IPS DF 19.7 (cell line): ENCODE measurements at regions not wholly inside any gene's neighbourhood (a gene's known extent, or its start where the extent isn't known, plus 50 kb on each side); places are given as distances from the start of the nearest gene placed in this dataset.

ENCODE experiments used
- DNase-seq: peaks from one replicate; pipeline ENCODE4 v3.0.0-alpha.2; 2013; ENCODE audit warnings: low read depth, low spot score

DNA sequence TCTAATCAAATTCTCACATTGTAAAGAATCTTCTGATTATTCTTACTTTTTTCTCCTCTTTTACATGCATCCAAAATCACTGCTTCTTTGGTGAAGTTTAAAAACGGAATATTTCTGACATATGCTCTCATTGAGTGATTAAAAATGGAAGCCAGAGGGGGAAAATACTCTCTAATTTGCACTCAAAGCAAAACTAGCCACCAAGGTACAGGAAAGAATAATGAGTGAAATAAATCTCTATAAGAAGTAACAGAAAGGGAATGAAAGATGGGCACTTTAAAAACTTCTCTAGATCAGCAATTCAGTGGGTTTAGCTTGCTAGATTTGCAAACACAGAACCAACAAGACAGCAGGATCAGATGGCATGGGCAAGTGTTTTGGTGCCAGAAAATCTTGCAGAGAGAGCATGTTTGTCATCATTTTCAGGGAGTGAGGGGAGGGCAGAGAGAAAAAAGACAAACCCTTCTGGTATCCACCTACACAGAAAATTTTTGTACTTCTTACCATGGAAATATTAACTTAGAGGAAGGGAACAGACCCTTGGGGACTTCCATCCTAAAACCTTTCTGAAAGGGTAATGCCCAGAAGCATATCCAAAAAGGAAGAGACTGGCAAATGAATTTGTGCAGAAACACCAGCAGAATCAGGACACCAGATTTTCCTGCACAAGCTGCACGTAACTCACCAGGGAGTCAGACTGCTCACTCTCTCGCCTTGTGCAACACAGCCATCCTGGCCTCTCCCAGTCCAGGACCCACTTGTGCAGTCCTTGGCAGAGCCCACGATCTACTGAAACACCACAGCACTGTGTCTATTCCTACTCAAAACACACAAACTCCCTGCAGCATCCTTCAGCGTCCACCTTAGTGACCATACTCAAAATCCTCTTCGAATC is 270.2 kb upstream of the PRDM1 start:
- no peak for DNase-seq

DNA sequence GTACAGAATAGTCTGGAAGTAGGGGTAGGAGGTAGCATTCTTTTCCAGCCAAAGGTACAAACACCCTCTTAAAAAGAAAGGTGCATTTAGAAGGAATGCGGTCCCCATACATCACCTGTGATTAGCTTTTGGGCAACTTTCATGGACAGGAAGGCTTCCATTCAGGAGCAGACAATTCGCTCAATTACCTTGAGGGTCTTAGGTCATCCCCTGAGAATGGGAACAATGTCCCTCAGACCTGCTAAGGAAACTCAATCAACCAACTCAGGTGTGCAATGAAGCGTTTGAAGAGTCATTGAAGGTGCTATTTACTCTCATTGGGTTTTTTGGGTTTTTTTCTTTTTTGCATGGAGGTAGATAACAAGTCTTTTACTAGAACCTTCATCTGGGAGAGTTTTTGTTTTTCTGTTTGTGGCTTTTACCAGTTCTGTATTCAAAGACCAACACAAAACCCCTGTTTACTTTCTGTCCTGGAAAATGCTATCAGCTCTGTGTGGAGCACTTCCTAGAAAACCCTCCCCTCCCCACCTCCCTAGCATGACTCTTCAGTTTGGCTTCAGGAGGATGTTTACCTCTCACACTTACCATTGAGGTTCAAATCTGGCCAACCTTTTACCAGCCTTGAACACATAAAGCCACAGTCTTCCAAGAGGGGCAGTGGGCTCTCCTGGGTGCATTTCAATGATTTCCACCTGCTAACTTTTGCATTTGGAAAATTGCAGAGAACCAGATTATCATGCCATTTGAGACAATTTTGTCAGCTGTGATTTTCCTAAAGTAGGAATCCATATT is 271.2 kb upstream of the PRDM1 start:
- no peak for DNase-seq

DNA sequence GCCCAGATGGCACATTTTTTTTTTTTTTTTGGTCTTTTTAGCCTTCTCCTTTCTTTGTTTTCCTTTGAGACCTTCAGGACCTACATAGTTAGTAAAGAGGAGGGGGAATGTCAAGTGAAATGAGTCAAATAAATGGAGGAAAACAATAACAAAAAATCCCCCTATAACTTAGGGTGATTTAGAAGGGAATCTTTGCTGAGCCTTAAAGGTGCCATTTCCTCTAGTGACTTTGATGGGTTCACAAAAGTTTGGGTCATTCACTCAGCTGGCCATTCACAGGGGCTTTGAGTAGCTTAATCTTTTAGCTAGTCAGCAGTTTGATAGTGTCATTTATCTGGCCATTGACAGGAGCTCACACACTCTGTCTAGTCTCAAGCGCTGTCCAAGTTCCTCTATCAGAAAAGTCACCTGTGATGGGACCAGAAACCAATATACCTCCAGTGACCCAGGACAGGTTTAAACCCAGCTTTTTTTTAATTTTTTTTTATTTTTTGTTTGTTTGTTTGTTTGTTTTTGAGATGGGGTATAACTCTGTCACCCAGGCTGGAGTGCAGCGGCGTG is 275.1 kb upstream of the PRDM1 start:
- DNase-seq = no peak

DNA sequence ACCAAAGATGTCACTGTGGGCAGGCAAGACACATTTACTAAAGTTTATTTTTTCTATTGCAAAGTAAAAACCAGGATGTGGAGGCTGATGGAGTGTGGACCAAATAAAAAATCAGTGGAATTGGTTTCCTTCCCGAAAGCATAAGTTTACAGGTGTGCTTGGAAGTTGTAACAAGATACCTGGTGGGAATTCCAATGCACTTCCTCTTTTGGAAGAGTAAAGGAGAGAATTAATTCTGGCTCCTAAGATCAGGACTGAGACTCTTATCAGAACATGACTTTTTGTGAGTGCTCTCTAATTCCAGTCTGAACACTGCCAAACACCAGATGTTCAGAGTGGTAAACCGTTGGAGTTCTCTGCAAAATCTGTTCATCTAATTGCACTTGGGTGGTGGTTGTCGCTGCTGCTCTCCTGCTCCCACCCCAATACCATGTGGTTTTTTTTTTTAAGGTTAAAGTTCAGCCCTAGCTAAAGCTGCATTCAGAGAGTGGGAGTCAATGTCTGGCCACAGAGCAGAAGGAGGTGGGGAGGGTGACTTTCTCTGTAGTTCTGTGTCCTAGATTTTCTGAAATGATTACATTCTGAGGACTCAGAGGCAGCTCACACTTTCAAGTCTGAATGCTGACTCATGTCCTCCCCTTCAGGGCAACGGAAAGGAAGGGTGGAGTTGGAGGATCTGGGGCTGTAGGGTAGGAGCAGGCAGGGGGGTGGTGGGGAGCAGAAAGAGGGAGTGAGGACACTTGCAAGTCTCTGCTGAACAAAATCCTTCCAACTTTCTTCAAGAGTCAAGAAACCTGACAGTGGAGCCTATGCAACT is 275.8 kb upstream of the PRDM1 start:
- no peak for DNase-seq

DNA sequence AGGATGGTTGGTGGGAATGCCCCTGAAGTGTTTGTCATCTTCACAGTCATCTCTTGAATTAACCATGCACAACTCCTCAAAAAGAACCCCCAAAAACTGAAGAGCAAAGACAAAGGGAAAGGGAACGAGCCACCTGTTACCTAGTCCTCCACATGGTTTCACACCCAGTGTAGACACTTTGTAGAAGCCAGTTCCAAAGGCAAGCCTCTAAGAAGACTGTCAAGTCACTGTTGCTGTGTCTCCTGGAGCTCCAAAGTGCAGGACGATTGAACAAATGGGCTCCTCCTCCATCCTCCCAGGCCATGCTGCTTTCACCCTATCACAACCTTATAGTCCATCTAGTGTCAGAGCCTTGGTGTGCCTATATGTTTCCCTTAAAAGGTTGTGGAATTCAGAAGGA is 277.6 kb upstream of the PRDM1 start:
- DNase-seq = no peak

DNA sequence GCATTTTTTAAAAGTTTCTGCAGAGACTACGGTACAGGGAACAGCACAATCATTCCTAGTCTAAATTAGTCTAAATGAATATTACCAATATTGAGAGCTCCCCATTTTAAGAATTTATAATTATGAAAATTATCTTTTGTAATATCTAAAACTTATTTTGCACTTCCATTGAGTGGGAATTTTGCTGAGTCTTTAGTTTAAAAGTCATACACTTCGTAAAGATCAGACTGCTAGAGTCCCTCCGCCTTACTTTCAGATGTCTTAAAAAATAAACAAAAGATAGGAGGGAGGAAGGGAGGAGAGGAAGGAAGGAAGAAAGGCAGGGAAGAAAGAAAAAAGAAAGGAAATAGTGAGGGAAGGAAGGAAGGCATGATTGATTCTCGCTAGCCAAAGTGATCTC is 278.2 kb upstream of the PRDM1 start:
- DNase-seq = no peak

DNA sequence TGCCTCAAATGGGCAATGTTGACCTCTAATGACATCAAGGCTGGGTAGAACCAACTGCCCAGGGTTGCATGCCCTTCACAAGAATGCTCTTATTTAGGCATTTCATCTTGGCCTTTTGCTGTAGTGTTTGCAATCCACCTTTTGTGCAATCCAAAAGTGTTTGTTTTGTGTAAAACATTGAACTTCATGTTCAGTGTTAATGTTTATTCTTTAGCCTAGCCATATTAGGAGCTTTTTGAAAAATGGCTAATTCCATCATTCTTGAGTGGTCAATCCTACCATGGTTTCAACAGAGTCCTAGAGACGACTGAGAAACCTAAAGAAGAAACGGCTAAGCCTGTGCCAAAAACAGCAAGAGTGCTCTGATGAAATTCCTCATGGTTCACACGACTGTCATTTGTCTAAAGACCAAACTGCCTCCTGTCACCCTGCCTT is 279.6 kb upstream of the PRDM1 start:
- no peak for DNase-seq

DNA sequence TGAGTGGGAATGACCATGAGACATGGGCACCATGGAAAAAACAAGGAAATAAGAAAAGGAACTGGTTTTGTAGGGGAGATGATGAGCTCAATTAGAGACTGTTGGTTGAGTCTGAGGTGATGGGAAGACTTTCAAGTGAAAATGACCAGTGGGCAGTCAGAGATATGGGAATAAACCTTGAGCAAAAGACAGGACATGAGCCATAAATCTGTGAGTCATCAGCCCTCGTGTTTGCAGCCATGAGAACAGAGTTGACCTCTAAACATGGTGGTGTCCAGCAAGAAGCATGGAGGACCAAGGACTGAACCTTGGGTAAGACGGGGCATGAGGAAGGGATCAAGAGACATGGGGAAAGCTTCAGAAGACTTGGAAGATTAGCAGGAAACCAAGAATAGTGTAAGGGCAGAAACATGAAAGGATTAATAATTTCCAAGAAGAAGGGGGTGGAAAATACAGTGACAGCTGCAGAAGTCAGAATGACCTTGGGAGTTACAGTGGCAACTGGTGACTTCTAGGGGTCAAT is 280.6 kb upstream of the PRDM1 start:
- no peak for DNase-seq

DNA sequence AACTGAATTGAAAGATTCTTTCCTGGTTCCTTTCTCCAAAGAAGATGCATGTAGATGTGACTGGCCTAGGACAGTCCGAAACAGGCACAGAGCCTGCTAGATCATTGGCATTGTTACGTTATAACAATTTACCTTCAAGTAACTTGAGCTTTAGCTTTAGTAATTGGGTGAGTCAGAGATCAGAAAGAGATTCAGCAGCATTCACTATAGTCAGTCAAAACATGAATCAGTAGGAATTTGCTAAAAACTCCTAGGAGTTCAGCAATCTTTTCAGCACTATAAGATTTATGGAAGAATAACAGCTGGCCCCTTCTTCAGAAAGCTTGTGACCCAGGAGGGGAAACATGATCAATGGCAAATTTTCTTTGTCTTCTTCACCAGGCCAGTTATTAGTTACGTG is 281.7 kb upstream of the PRDM1 start:
- no peak for DNase-seq

DNA sequence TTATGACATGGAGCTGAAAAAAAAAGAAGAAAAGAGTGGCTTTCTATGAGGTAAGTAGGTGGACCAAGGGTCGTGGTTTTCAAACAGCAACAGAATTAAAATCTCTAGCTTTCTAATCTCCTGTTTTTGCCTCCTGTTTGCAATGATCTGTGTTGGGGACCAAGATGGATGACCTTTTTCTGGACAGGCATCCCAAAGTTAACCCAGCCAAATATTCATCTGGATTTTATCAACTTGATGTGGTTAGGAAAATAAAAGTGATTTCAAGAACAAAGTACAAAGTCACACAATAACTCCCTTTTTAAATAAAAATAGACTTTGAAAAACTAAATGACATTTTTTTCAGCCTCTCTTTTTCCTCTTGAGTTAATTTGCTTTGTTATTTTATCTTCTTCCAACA is 282.1 kb upstream of the PRDM1 start:
- DNase-seq = no peak

DNA sequence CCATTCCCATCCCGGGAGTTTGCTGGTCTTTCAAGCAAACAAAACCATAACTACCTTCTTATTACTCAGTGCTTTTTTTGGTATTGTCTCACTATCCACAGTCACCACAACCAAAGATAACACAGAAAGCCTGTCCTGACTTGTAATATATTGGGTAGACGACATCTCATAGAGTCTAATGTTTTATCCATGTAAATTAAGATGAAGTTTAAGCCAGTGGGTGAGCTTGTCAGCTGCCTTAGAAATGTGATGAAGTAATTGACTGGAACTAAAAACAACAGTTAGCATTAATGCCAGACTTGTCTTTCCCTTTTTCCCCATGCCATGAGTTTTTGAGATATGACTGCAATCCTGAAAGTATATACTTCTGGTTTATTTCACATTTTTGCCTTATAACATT is 282.7 kb upstream of the PRDM1 start:
- no peak for DNase-seq

DNA sequence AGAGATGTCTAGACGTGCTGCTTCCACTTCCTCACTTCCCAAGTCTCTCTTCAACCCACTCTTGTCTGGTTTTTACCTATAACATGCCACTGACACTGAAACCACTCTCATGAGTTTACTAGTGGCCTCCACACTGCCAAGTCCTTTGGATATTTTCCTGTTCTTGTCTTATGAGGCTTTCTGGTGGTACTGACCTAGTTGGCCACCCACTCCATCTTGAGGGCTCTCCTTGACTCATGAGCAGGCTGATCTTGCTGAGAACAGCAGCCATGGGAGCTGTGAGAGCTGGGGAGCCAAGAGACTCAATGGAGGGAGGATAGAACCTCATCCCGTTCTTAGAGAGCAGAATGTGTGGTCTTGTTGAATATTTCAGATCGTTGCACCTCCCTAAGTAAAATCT is 283.4 kb upstream of the PRDM1 start:
- DNase-seq = no peak

DNA sequence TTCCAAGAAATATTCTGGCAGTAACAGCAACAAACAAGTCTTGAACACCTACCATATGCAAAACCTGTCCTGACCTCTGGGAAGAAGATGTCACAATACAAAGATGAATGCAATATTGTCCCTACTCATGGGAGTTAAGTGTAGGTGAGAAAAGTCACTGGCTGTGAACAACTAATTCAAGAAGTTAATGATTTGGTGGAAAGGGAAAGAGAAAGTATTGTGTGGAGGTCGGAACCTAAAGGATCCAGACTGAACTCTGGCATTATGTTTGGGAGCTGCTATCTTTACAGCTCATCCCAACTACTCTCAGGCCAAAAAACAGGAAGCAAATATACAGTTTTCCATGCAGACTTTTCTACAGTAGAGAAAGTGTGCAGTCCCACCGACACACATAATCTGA is 285.3 kb upstream of the PRDM1 start:
- no peak for DNase-seq

DNA sequence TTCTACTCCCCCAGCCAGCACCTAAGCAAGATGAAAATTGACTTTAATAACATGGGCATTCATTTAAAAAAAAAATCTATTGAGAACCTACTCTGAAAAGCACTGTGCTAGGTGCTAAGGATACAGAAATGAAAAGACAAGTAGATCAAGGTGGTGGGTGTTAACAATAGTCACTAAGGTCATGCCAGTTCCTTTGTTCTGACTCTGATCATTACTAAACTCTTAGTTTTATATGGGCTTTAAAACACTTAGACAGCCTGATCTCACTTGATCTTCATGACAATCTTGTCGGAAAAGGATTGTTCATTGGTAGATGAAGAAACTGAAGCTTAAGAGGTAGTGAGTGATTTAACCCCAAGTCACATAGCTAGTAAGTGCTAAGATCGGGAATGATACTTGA is 285.7 kb upstream of the PRDM1 start:
- no peak for DNase-seq

DNA sequence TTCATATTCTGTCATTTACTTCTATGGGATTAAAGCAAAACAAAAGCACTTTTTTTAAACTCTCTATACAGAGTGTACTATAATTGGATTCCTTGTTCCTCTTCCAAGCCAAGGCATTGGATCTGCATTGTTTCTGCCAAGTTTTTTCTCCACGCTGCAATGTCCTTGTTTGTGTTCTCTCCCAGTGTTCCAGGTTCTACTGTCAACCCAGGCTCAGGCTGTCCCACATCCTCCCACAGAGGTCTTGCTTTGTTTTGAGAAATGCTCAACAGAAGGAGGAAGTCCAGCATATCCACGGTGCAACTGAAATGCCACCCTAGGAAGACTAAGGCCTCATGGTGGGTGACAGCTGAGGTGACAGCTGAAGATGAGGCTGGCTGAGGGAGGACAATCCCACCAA is 287.1 kb upstream of the PRDM1 start:
- no peak for DNase-seq

DNA sequence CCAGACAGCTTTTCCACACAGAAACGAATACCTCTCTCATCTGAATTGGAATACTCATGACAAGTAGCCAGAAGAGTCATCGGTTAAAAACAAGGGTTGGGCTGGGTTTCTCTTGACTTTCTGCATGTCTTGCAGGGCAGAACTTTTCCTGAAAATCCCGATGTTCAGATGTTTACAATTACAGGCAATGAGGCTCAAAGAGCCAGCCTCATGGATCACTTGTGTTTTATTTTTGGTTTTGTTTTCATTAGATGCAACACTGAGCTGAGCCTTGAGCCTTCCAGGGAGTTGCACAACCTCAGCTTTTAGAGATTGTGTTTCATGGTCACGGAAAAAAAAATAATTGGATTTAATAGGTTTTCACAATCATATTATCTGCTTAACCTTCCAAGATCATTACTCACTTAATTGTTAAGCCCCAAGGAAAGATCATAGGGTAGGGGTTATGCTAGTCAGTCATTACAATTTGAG is 288.1 kb upstream of the PRDM1 start:
- no peak for DNase-seq

DNA sequence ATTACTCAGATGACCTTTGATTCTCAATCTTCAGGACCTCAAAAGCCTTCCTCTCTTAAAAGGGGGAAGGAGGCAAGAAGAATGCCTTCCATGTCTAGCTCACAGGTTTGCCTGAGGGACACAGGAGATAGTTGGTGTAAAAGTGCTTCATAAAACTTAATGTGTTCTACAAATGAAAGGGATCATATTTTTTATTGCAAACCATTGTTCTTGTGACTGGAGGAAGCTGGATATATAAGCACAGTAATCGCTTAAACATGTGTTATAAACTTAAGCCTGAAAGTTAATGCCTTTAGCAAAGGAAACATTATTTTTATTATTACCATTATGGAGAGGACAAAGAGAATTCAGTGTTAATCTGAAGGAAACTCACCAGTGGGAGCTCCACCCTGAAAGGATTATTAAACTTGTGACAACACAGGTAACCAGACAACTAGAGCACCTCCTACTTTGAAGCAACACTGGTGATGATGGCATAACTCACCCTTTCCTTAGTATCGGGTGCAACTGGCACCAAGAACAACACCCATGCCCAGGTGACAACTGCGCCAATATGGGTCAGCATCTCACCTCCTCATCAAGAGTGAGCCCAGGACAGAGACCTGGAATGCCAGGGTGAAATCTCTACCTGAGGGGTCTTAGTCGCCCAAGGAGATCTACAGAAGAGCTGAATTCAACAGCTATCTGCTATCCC is 288.7 kb upstream of the PRDM1 start:
- DNase-seq = no peak

DNA sequence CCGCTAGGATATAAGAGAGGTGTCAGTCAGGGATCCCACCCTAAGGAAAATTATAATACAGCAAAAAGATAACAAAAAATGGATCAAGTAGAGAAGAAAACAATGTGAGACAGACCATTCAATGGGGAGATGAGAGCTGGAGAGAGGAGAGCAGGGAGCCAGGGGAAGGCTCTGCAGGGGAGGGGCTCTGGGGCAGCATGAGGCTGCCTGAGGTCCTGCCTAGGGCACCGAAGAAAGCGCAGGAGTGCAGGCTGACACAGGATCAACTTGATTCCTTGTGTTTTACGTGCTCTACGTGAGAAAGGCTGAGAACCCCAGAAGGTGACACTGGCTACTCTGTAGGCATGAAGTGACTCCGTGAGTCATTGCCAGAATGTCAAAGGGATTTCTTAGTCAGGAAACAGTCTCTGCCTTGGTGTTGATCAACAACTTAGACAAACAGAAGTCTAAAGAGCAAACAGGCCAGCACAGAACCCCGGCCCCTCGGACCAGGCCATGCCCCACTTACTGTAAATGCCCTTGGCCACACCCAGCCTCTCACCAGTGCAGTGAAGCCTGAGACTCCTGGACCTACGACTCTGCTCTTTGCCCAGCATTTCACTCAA is 290.1 kb upstream of the PRDM1 start:
- DNase-seq = no peak

DNA sequence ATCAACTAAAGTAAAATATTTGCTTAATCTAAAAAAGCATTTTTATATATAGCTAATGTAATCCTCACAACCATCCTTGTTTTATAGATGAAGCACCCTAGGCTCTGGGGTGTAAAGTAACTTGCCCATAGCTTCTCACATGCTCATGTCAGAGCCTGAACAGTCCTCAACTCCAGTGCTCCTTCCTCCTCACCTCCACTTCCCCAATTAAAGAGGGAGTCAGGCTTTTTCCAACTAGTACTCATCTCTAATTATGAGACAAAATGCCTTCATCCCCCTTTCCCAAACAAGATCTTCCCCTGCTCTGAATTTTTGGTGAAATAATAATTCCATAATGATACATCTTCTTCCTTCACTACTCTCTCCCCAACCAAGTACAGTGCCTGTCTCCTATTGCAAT is 290.8 kb upstream of the PRDM1 start:
- no peak for DNase-seq

DNA sequence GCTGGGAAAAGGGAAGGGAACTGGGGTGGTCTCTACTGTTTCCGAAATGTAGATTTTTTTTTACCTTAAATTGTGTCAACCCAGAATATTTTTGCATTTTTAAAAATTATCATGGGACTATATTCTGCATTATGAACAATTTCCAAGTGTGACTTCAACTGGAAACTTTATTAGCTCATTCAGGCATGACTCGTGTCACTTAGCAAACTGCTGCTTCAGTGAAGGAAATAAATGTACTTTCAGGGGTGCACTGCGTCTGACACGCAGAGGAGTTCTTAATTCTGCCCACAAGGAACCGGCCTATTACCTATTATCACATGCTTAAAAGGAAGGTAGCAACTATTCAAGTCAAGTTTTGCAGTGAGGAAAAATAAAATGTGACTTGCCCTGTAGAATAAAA is 291.3 kb upstream of the PRDM1 start:
- DNase-seq = no peak
